ENCODE measurements at regions not wholly inside any gene's neighbourhood (a gene's known extent, or its start where the extent isn't known, plus 50 kb on each side); places are given as distances from the start of the nearest gene placed in this dataset.

DNA sequence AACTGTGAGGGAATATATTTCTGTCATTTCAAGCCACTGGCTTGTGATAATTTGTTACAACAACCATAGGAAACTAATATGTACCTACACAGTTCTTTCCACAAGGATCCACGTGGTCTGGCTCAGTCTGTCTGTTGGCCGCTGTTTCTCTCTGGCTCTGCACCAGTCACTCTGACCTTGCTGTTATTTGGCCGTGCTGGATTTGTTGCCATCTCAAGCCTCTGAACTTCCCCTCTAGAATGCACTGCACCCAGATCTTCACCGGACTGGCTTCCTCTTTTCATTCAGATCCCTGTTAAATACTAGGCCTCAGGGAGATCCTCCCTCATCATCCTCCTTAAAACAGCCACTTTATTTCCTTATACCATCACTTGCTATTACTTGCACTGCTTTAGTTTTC, 446.8 kb downstream of the TFAP2B start (continued):
- TF ChIP-seq, protein P1, sequence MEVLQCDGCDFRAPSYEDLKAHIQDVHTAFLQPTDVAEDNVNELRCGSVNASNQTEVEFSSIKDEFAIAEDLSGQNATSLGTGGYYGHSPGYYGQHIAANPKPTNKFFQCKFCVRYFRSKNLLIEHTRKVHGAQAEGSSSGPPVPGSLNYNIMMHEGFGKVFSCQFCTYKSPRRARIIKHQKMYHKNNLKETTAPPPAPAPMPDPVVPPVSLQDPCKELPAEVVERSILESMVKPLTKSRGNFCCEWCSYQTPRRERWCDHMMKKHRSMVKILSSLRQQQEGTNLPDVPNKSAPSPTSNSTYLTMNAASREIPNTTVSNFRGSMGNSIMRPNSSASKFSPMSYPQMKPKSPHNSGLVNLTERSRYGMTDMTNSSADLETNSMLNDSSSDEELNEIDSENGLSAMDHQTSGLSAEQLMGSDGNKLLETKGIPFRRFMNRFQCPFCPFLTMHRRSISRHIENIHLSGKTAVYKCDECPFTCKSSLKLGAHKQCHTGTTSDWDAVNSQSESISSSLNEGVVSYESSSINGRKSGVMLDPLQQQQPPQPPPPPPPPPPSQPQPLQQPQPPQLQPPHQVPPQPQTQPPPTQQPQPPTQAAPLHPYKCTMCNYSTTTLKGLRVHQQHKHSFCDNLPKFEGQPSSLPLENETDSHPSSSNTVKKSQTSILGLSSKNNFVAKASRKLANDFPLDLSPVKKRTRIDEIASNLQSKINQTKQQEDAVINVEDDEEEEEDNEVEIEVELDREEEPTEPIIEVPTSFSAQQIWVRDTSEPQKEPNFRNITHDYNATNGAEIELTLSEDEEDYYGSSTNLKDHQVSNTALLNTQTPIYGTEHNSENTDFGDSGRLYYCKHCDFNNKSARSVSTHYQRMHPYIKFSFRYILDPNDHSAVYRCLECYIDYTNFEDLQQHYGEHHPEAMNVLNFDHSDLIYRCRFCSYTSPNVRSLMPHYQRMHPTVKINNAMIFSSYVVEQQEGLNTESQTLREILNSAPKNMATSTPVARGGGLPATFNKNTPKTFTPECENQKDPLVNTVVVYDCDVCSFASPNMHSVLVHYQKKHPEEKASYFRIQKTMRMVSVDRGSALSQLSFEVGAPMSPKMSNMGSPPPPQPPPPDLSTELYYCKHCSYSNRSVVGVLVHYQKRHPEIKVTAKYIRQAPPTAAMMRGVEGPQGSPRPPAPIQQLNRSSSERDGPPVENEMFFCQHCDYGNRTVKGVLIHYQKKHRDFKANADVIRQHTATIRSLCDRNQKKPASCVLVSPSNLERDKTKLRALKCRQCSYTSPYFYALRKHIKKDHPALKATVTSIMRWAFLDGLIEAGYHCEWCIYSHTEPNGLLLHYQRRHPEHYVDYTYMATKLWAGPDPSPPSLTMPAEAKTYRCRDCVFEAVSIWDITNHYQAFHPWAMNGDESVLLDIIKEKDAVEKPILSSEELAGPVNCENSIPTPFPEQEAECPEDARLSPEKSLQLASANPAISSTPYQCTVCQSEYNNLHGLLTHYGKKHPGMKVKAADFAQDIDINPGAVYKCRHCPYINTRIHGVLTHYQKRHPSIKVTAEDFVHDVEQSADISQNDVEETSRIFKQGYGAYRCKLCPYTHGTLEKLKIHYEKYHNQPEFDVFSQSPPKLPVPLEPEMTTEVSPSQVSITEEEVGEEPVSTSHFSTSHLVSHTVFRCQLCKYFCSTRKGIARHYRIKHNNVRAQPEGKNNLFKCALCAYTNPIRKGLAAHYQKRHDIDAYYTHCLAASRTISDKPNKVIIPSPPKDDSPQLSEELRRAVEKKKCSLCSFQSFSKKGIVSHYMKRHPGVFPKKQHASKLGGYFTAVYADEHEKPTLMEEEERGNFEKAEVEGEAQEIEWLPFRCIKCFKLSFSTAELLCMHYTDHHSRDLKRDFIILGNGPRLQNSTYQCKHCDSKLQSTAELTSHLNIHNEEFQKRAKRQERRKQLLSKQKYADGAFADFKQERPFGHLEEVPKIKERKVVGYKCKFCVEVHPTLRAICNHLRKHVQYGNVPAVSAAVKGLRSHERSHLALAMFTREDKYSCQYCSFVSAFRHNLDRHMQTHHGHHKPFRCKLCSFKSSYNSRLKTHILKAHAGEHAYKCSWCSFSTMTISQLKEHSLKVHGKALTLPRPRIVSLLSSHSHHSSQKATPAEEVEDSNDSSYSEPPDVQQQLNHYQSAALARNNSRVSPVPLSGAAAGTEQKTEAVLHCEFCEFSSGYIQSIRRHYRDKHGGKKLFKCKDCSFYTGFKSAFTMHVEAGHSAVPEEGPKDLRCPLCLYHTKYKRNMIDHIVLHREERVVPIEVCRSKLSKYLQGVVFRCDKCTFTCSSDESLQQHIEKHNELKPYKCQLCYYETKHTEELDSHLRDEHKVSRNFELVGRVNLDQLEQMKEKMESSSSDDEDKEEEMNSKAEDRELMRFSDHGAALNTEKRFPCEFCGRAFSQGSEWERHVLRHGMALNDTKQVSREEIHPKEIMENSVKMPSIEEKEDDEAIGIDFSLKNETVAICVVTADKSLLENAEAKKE (CRISPR knock-in tag; IDR thresholded peaks at IDR 0.05): no peak

- Histone ChIP-seq H2AFZ (peak overlapping the region; percentile 28; the same call in 1 of the 2 replicates), H4K20me1 (replicated peaks; ENCODE audit: insufficient read depth) (no peaks in the 10 kb centered on the region), H3K36me3 (ENCODE audit: insufficient read depth) (no peaks in the 10 kb centered on the region), H3K27me3 (ENCODE audit: insufficient read depth) (no peaks in the 10 kb centered on the region), H3K4me3 (no peak overlapping the region), H3K27ac (ENCODE audit: low read depth) (no peak overlapping the region), H3K4me2 (no peak overlapping the region), H3K4me1 (ENCODE audit: insufficient read depth) (no peaks in the 10 kb centered on the region), H3K9me2 (ENCODE audit: insufficient read depth) (0 out of 2 replicates have a peak, but pooled peaks cover 4% of the 10 kb centered on the region), H3K79me2 (replicated peaks; ENCODE audit: insufficient read depth) (no peaks in the 10 kb centered on the region), H3F3A (replicated peaks; ENCODE audit: low read depth) (no peaks in the 10 kb centered on the region)
- Mint-ChIP-seq H3K27me3 (ENCODE audit: insufficient read depth, low read depth, poor library complexity) (no peaks in the 10 kb centered on the region), H3K9me3 (no peaks in the 10 kb centered on the region), H3K4me1 (peaks cover 9% of the 10 kb centered on the region; the same call in 2 of the 3 replicates), H3K36me3 (ENCODE audit: low read depth) (no peaks in the 10 kb centered on the region), H3K27ac (no peak overlapping the region), H3K4me3 (no peak overlapping the region)
- no peak for DNase-seq (ENCODE audit: low spot score)
- no peak for ATAC-seq
- TF ChIP-seq, protein P2, sequence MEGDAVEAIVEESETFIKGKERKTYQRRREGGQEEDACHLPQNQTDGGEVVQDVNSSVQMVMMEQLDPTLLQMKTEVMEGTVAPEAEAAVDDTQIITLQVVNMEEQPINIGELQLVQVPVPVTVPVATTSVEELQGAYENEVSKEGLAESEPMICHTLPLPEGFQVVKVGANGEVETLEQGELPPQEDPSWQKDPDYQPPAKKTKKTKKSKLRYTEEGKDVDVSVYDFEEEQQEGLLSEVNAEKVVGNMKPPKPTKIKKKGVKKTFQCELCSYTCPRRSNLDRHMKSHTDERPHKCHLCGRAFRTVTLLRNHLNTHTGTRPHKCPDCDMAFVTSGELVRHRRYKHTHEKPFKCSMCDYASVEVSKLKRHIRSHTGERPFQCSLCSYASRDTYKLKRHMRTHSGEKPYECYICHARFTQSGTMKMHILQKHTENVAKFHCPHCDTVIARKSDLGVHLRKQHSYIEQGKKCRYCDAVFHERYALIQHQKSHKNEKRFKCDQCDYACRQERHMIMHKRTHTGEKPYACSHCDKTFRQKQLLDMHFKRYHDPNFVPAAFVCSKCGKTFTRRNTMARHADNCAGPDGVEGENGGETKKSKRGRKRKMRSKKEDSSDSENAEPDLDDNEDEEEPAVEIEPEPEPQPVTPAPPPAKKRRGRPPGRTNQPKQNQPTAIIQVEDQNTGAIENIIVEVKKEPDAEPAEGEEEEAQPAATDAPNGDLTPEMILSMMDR (conservative IDR thresholded peaks at IDR 0.05; ENCODE audit: low read depth in 2 of 2): no peak
- TF ChIP-seq EZH2phosphoT487 (IDR thresholded peaks at IDR 0.05; ENCODE audit: unreplicated experiment) (no peak), EZH2 (IDR thresholded peaks at IDR 0.05; ENCODE audit: low read depth, unreplicated experiment) (no peak), ZNF331 (CRISPR knock-in tag; IDR thresholded peaks at IDR 0.05; ENCODE audit: low read depth) (no peak), NANOG (IDR thresholded peaks at IDR 0.05; ENCODE audit: borderline replicate concordance) (no peak), STAT1 (IDR thresholded peaks at IDR 0.05; ENCODE audit: unreplicated experiment) (no peak)
- TF ChIP-seq, protein P3, sequence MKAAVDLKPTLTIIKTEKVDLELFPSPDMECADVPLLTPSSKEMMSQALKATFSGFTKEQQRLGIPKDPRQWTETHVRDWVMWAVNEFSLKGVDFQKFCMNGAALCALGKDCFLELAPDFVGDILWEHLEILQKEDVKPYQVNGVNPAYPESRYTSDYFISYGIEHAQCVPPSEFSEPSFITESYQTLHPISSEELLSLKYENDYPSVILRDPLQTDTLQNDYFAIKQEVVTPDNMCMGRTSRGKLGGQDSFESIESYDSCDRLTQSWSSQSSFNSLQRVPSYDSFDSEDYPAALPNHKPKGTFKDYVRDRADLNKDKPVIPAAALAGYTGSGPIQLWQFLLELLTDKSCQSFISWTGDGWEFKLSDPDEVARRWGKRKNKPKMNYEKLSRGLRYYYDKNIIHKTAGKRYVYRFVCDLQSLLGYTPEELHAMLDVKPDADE (IDR thresholded peaks at IDR 0.05): no peak
- TF ChIP-seq, protein P4, sequence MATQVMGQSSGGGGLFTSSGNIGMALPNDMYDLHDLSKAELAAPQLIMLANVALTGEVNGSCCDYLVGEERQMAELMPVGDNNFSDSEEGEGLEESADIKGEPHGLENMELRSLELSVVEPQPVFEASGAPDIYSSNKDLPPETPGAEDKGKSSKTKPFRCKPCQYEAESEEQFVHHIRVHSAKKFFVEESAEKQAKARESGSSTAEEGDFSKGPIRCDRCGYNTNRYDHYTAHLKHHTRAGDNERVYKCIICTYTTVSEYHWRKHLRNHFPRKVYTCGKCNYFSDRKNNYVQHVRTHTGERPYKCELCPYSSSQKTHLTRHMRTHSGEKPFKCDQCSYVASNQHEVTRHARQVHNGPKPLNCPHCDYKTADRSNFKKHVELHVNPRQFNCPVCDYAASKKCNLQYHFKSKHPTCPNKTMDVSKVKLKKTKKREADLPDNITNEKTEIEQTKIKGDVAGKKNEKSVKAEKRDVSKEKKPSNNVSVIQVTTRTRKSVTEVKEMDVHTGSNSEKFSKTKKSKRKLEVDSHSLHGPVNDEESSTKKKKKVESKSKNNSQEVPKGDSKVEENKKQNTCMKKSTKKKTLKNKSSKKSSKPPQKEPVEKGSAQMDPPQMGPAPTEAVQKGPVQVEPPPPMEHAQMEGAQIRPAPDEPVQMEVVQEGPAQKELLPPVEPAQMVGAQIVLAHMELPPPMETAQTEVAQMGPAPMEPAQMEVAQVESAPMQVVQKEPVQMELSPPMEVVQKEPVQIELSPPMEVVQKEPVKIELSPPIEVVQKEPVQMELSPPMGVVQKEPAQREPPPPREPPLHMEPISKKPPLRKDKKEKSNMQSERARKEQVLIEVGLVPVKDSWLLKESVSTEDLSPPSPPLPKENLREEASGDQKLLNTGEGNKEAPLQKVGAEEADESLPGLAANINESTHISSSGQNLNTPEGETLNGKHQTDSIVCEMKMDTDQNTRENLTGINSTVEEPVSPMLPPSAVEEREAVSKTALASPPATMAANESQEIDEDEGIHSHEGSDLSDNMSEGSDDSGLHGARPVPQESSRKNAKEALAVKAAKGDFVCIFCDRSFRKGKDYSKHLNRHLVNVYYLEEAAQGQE (IDR thresholded peaks at IDR 0.05; ENCODE audit: unreplicated experiment): no peak
Measured at GRCh38 chr6:51266604-51267003, 447.9 kb downstream of the TFAP2B start.
